ENCODE measurements at regions not wholly inside any gene's neighbourhood (a gene's known extent, or its start where the extent isn't known, plus 50 kb on each side); places are given as distances from the start of the nearest gene placed in this dataset.

DNA sequence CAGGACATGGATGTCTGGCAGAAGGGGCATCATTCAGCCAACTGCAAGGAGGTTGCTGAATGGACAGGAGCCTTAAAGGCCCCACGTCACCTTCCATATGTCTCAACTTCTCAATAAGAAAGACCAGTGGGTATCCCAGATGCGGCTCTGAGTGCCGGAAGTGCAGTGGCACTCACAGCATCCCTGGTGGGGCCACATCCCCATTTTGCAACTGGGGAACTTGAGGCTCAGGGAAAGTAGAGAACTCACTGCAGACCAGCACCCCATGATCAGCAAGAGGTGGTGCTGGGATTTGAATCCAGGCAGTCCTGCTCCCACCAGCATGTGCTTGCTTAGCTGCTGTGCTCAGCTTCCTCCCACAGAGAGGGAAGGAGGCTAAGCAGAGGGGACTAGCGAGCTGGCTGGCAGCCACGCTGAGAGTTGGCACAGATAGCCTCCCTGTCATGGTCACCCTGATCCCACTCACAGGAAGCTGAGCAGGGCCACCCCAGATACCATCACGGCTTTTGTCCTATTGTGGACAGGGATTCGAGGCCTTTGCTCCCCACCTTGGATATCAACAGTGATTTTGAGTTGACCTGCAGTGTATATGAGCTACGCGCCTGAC, 294.2 kb upstream of the FOXF1 start:
- no peak for TF ChIP-seq EZH2phosphoT487 (IDR thresholded peaks at IDR 0.05)
- no peak for TF ChIP-seq CTCF (IDR thresholded peaks at IDR 0.05)

Measured in neural progenitor cell (in vitro differentiated cells).